AG04450 (cell line): ENCODE measurements at regions not wholly inside any gene's neighbourhood (a gene's known extent, or its start where the extent isn't known, plus 50 kb on each side); places are given as distances from the start of the nearest gene placed in this dataset.

Experiments
- CTCF ChIA-PET: fragments of 300-600, 350-600 bp; formaldehyde crosslinking; extraction: SDS; loops from one replicate; lab custom pipeline; 2022; ENCODE audit warnings: antibody characterized with exemption, inconsistent platforms; lab: Charles Lee
- POLR2A ChIA-PET: fragments of 350-600 bp; formaldehyde crosslinking; extraction: SDS; loops from one replicate; lab custom pipeline; 2021; ENCODE audit warnings: antibody characterized with exemption, inconsistent platforms; lab: Yijun Ruan, JAX
- DNase-seq: peaks from one replicate; pipeline ENCODE4 v3.0.0-alpha.2; 2011; ENCODE audit warnings: low read depth, low spot score
- H3K27ac ChIP-seq: one replicate; pipeline ENCODE4 v1.5.1; 2012; ENCODE audit warnings: low read depth, low read length, control low read depth
- H3K27me3 ChIP-seq: one replicate; pipeline ENCODE4 v1.6.0; 2012; ENCODE audit warnings: low read length; ENCODE audit not compliant: control insufficient read depth, insufficient read depth
- H3K4me3 ChIP-seq: 2 replicates; pipeline ENCODE4 v1.5.1; 2011; ENCODE audit warnings: mild to moderate bottlenecking, low read depth, low read length, control low read depth
- H3K9me3 ChIP-seq: 2 replicates; pipeline ENCODE4 v1.5.1; 2012; ENCODE audit warnings: low read length; ENCODE audit not compliant: control insufficient read depth, insufficient read depth
- CTCF ChIP-seq: IDR thresholded peaks from 2 replicates; pipeline ENCODE4 v1.5.1; 2011; ENCODE audit warnings: low read depth, low read length, control low read depth, inconsistent platforms

GRCh38 chr14:94887591-94887990 lies 117.7 kb upstream of the GSC start:
- POLR2A ChIA-PET = no interaction called here
- no peak for DNase-seq
- H3K9me3 ChIP-seq = peaks cover 80% of the 10 kb centered on the region
- CTCF ChIA-PET = no interaction called here
- no peak for TF ChIP-seq CTCF
- no peaks in the 10 kb centered on the region for H3K27me3 ChIP-seq
- H3K4me3 ChIP-seq = no peak overlapping the region
- H3K27ac ChIP-seq = no peak overlapping the region

- no peak overlapping the region for H3K27ac ChIP-seq
- no peak for DNase-seq
- no peak overlapping the region for H3K4me3 ChIP-seq
- no peaks in the 10 kb centered on the region for H3K27me3 ChIP-seq
- no peak for TF ChIP-seq CTCF
- CTCF ChIA-PET = no interaction called here
- POLR2A ChIA-PET = no interaction called here
- H3K9me3 ChIP-seq = peaks cover 77% of the 10 kb centered on the region
These were observed 117.0 kb upstream of the GSC start for GRCh38 chr14:94886931-94887330.

- POLR2A ChIA-PET = no interaction called here
These were observed 115.7 kb upstream of the GSC start for GRCh38 chr14:94885481-94886155.

GRCh38 chr14:94884616-94885230 lies 114.8 kb upstream of the GSC start:
- peaks cover 75% of the 10 kb centered on the region for H3K9me3 ChIP-seq
- ChIA-PET POLR2A (no interaction called here), CTCF (no interaction called here)
- no peak for TF ChIP-seq CTCF
- no peak for DNase-seq
- H3K4me3 ChIP-seq = no peak overlapping the region
- no peak overlapping the region for H3K27ac ChIP-seq
- no peaks in the 10 kb centered on the region for H3K27me3 ChIP-seq

More at GRCh38 chr14:94885481-94886155, 115.7 kb upstream of the GSC start:
- H3K9me3 ChIP-seq = peaks cover 79% of the 10 kb centered on the region
- CTCF ChIA-PET = no interaction called here
- no peak overlapping the region for H3K4me3 ChIP-seq
- no peak for TF ChIP-seq CTCF
- no peak overlapping the region for H3K27ac ChIP-seq
- no peak for DNase-seq
- H3K27me3 ChIP-seq = no peaks in the 10 kb centered on the region

GRCh38 chr14:94882401-94882800 lies 112.5 kb upstream of the GSC start:
- no peak overlapping the region for H3K4me3 ChIP-seq
- H3K27me3 ChIP-seq = no peaks in the 10 kb centered on the region
- H3K9me3 ChIP-seq = peaks cover 63% of the 10 kb centered on the region
- ChIA-PET CTCF (no interaction called here), POLR2A (no interaction called here)
- no peak overlapping the region for H3K27ac ChIP-seq
- no peak for TF ChIP-seq CTCF
- no peak for DNase-seq
